Smooth muscle cell (in vitro differentiated cells): ENCODE measurements at regions not wholly inside any gene's neighbourhood (a gene's known extent, or its start where the extent isn't known, plus 50 kb on each side); places are given as distances from the start of the nearest gene placed in this dataset.
A peak's percentile ranks its signal among the peaks of the same experiment; 100 is the strongest.

Experiments used
- DNase-seq: peaks from one replicate; lab custom pipeline; 2025; ENCODE audit not compliant: unreplicated experiment; lab: John Stamatoyannopoulos, UW
- H2AFZ ChIP-seq: fragments of 200-600 bp; sonication (generic); 2 replicates; pipeline ENCODE4 v1.6.0; 2016; ENCODE audit warnings: antibody characterized with exemption, low read depth, mild to moderate bottlenecking
- H3F3A ChIP-seq: fragments of 200-600 bp; sonication (generic); 2 replicates; pipeline ENCODE4 v1.6.0; 2017; ENCODE audit warnings: antibody characterized with exemption, low read depth
- H3K27ac ChIP-seq: fragments of 200-600 bp; sonication (generic); 2 replicates; pipeline ENCODE4 v1.5.1; 2016; ENCODE audit warnings: low read depth, mild to moderate bottlenecking
- H3K27me3 ChIP-seq: fragments of 200-600 bp; sonication (generic); 2 replicates; pipeline ENCODE4 v1.6.1; 2016; ENCODE audit warnings: low read depth, mild to moderate bottlenecking
- H3K36me3 ChIP-seq: fragments of 200-600 bp; sonication (generic); 2 replicates; pipeline ENCODE4 v1.5.1; 2016; ENCODE audit warnings: low read depth
- H3K4me1 ChIP-seq: fragments of 200-600 bp; sonication (generic); 2 replicates; pipeline ENCODE4 v1.5.1; 2016; ENCODE audit warnings: low read depth
- H3K4me2 ChIP-seq: fragments of 200-600 bp; sonication (generic); 2 replicates; pipeline ENCODE4 v1.6.0; 2016; ENCODE audit warnings: mild to moderate bottlenecking
- H3K4me3 ChIP-seq: fragments of 200-600 bp; sonication (generic); 2 replicates; pipeline ENCODE4 v1.5.1; 2016; ENCODE audit warnings: mild to moderate bottlenecking
- H3K79me2 ChIP-seq: fragments of 200-600 bp; sonication (generic); 2 replicates; pipeline ENCODE4 v1.6.0; 2016; ENCODE audit warnings: low read depth, mild to moderate bottlenecking
- H3K9ac ChIP-seq: fragments of 200-600 bp; sonication (generic); 2 replicates; pipeline ENCODE4 v1.6.0; 2016; ENCODE audit warnings: low read depth
- H3K9me3 ChIP-seq: fragments of 200-600 bp; sonication (generic); replicated peaks from 2 replicates; pipeline ENCODE4 v1.5.1; 2016; ENCODE audit warnings: low read depth
- H4K20me1 ChIP-seq: fragments of 200-600 bp; sonication (generic); 2 replicates; pipeline ENCODE4 v1.6.0; 2016; ENCODE audit warnings: low read depth
- WGBS: methylation state at CpG from one replicate; pipeline ENCODE4 v1.1.7; 2016; ENCODE audit warnings: low lambda C conversion rate; 5-methylcytosine and 5-hydroxymethylcytosine counted together
- TF ChIP-seq, protein P1 (sequence below): fragments of 200-600 bp; sonication (generic); IDR thresholded peaks from 2 replicates; pipeline ENCODE4 v1.5.1; 2017; ENCODE audit warnings: borderline replicate concordance, mild to moderate bottlenecking, antibody characterized with exemption; ENCODE audit not compliant: insufficient read depth, poor library complexity, severe bottlenecking

DNA sequence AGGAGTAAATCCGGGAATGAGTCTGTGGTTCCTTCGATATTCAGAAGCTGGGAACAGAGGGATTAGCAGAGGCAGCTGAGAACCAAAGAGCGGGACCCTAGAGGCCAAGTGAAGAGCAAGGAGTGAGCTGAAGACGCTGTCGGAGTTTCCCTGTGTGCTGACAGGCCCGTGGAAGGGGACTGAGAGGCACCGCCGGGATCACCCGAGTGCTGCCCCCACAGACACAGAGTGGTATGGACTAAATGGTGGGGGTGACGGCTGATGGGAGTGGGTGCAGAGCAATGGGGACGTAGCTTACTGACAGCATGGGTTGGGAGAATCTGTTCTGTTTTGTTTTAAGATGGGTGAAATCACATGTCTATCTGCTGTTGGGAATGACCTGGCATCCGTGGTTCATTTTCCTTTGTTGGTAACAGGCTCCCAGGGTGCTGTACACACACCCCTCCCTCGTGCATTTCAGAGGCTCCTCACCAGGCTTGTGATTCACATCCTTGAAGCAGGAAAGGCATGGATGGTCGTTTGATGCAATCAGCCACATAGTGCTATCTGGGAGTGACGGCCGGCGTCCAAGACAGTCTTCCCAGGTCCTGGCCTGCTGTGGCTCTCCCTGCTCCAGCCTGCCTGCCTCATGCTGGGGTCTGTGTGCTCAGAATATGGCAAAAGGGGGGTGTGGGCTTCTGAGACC, 97.4 kb downstream of the THBS2 start:
- DNase-seq, result no peak

DNA sequence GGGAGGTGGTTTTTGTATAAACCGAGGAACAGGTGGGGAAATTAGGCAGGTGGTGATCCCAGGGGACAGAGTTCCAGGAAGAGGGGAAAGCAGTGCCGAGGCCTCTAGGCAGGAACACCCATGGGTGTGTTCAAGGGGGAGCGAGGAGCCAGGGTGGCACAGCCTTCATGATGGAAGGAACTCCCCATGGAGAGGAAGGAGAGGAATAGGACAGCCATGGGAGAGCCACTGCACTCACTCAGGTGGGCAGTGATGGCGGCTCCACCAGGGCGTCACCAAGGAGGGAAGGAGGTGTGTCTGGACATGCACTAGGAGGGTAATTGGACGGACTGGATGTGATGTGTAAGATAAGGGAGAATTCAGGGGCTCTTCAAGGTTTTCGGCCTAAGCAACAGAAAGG, 98.2 kb downstream of the THBS2 start:
- no peaks in the 10 kb centered on the region for H4K20me1 ChIP-seq
- TF ChIP-seq, protein P1, sequence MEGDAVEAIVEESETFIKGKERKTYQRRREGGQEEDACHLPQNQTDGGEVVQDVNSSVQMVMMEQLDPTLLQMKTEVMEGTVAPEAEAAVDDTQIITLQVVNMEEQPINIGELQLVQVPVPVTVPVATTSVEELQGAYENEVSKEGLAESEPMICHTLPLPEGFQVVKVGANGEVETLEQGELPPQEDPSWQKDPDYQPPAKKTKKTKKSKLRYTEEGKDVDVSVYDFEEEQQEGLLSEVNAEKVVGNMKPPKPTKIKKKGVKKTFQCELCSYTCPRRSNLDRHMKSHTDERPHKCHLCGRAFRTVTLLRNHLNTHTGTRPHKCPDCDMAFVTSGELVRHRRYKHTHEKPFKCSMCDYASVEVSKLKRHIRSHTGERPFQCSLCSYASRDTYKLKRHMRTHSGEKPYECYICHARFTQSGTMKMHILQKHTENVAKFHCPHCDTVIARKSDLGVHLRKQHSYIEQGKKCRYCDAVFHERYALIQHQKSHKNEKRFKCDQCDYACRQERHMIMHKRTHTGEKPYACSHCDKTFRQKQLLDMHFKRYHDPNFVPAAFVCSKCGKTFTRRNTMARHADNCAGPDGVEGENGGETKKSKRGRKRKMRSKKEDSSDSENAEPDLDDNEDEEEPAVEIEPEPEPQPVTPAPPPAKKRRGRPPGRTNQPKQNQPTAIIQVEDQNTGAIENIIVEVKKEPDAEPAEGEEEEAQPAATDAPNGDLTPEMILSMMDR, result no peak
- DNase-seq, result no peak
- H3K79me2 ChIP-seq, result no peaks in the 10 kb centered on the region
- no peaks in the 10 kb centered on the region for H3K9me3 ChIP-seq
- no peak overlapping the region for H3K4me3 ChIP-seq
- H3F3A ChIP-seq, result no peaks in the 10 kb centered on the region
- H3K36me3 ChIP-seq, result no peaks in the 10 kb centered on the region
- H3K4me1 ChIP-seq, result no peaks in the 10 kb centered on the region
- no peak overlapping the region for H3K9ac ChIP-seq
- no peak overlapping the region for H2AFZ ChIP-seq
- no peak overlapping the region for H3K4me2 ChIP-seq
- no peak overlapping the region for H3K27ac ChIP-seq
- 94% methylated on average over 7 of the region's 7 CpGs for WGBS
- no peaks in the 10 kb centered on the region for H3K27me3 ChIP-seq

More for the DNA sequence above, 97.4 kb downstream of the THBS2 start:
- Histone ChIP-seq H3K9me3 (no peaks in the 10 kb centered on the region), H3F3A (no peaks in the 10 kb centered on the region), H3K4me2 (no peak overlapping the region), H3K27ac (peak overlapping the region; percentile 32), H3K36me3 (no peaks in the 10 kb centered on the region), H3K79me2 (no peaks in the 10 kb centered on the region), H3K9ac (no peak overlapping the region), H3K4me3 (no peak overlapping the region), H2AFZ (peak overlapping the region; percentile 38), H3K27me3 (no peaks in the 10 kb centered on the region), H3K4me1 (no peaks in the 10 kb centered on the region), H4K20me1 (no peaks in the 10 kb centered on the region)
- TF ChIP-seq, protein P1, result no peak
- 75% methylated on average over 17 of the region's 17 CpGs for WGBS

DNA sequence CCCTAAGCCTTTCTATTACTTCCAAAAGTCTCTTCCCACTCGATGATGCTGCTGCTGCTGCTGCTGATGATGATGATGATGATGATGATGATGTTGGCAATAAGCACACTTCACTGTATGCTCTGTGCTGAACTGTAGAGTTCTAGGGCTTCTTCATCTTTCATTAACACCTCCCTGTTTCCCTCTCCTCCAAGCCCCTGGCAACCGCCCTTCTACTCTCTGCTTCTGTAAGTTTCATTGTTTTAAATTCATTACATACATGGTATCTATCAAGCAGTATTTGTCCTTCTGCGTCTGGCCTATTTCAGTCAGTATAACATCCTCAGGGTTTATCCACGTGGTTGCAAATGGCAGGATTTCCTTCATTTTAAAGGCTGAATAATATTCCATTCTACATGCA, 100.2 kb downstream of the THBS2 start:
- no peaks in the 10 kb centered on the region for H3K79me2 ChIP-seq
- no peaks in the 10 kb centered on the region for H3K9me3 ChIP-seq
- 83% methylated on average over 4 of the region's 4 CpGs for WGBS
- H3K4me1 ChIP-seq, result no peaks in the 10 kb centered on the region
- TF ChIP-seq, protein P1, result no peak
- no peaks in the 10 kb centered on the region for H4K20me1 ChIP-seq
- H2AFZ ChIP-seq, result no peak overlapping the region
- no peaks in the 10 kb centered on the region for H3F3A ChIP-seq
- no peaks in the 10 kb centered on the region for H3K36me3 ChIP-seq
- no peaks in the 10 kb centered on the region for H3K27me3 ChIP-seq
- H3K9ac ChIP-seq, result no peak overlapping the region
- DNase-seq, result no peak
- H3K4me3 ChIP-seq, result no peak overlapping the region
- H3K27ac ChIP-seq, result no peak overlapping the region
- no peak overlapping the region for H3K4me2 ChIP-seq

DNA sequence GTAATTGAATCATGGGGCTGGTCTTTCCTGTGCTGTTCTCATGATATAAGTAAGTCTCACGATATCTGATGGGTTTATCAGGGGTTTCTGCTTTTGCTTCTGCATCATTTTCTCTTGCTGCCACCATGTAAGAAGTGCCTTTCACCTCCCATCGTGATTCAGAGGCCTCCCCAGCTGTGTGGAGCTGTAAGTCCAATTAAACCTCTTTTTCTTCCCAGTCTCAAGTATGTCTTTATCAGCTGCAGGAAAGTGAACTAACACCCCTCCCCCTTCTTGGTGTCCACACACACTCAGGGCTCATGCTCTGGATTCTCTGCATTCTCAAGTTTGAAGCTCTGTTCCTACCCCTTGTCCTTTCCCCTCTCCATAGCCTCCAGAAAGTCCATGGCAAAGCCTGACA, 107.1 kb downstream of the THBS2 start:
- Histone ChIP-seq H3K4me2 (no peak overlapping the region), H2AFZ (no peak overlapping the region)
- 54% methylated on average over 2 of the region's 2 CpGs for WGBS

More for the DNA sequence above, 107.1 kb downstream of the THBS2 start:
- H3K9me3 ChIP-seq, result no peaks in the 10 kb centered on the region
- H3K79me2 ChIP-seq, result no peaks in the 10 kb centered on the region
- H3K4me3 ChIP-seq, result no peak overlapping the region
- no peak for DNase-seq
- no peaks in the 10 kb centered on the region for H3K27me3 ChIP-seq
- H3K4me1 ChIP-seq, result no peaks in the 10 kb centered on the region
- H3K27ac ChIP-seq, result no peak overlapping the region
- no peak overlapping the region for H3K9ac ChIP-seq
- H3K36me3 ChIP-seq, result no peaks in the 10 kb centered on the region
- H4K20me1 ChIP-seq, result no peaks in the 10 kb centered on the region
- H3F3A ChIP-seq, result no peaks in the 10 kb centered on the region
- TF ChIP-seq, protein P1, result no peak
